ENCODE measurements at regions not wholly inside any gene's neighbourhood (a gene's known extent, or its start where the extent isn't known, plus 50 kb on each side); places are given as distances from the start of the nearest gene placed in this dataset.
"Not testable (repeated sequence)": the region's sequence is repeated elsewhere in the genome, so short reads cannot be mapped to it uniquely, and the experiment has no call there.

- no peaks in the 10 kb centered on the region for H4K20me1 ChIP-seq (ENCODE audit: insufficient read depth)
- no peak for TF ChIP-seq EP300 (conservative IDR thresholded peaks at IDR 0.05; ENCODE audit: poor library complexity, severe bottlenecking)
- TF ChIP-seq RAD21 (conservative IDR thresholded peaks at IDR 0.05): no peak
- no peak for TF ChIP-seq TAF1 (IDR thresholded peaks at IDR 0.05; ENCODE audit: low read depth)
- H3K79me2 ChIP-seq (replicated peaks; ENCODE audit: insufficient read depth, low read length): no peaks in the 10 kb centered on the region
- no peaks in the 10 kb centered on the region for H3F3A ChIP-seq (ENCODE audit: insufficient read depth, low read length, poor library complexity, severe bottlenecking)
- no peaks in the 10 kb centered on the region for H3K27me3 ChIP-seq (ENCODE audit: insufficient read depth, low read depth, low read length)
- no peak overlapping the region for H3K4me3 ChIP-seq (ENCODE audit: low read length)
- no peaks in the 10 kb centered on the region for H3K9me3 ChIP-seq (ENCODE audit: low read length)
- H3K4me2 ChIP-seq (ENCODE audit: low read length): no peak overlapping the region
- no peaks in the 10 kb centered on the region for H3K9me2 ChIP-seq (ENCODE audit: insufficient read depth, low read length)
- H2AFZ ChIP-seq (ENCODE audit: low read depth, low read length): no peak overlapping the region
- H3K9ac ChIP-seq (ENCODE audit: low read length): no peak overlapping the region
- H3K36me3 ChIP-seq (ENCODE audit: insufficient read depth, low read length): no peaks in the 10 kb centered on the region
- no peak overlapping the region for H3K27ac ChIP-seq (ENCODE audit: low read length)
Observed at GRCh38 chr14:34049790-34050189, 98.9 kb upstream of the EGLN3 start.

DNA sequence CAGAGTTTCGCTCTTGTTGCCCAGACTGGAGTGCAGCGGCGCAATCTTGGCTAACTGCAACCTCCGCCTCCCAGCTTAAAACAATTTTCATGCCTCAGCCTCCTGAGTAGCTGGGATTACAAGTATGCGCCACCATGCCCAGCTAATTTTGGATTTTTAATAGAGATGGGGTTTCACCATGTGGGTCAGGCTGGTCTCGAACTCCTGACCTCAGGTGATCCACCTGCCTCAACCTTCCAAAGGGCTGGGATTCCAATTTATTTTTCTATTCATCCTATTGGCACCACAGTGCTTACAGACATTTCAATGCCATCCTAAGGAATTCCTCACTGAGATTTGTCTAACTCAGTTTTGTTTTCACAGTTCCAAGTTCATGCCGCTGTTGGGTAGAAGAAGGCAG lies 98.3 kb upstream of the EGLN3 start:
- H3K4me3 ChIP-seq (ENCODE audit: low read length); H3K4me2 ChIP-seq (ENCODE audit: low read length); H3K79me2 ChIP-seq (replicated peaks; ENCODE audit: insufficient read depth, low read length); H3K27ac ChIP-seq (ENCODE audit: low read length); H3K9me3 ChIP-seq (ENCODE audit: low read length); H3K36me3 ChIP-seq (ENCODE audit: insufficient read depth, low read length); H3F3A ChIP-seq (ENCODE audit: insufficient read depth, low read length, poor library complexity, severe bottlenecking); H2AFZ ChIP-seq (ENCODE audit: low read depth, low read length); H3K9ac ChIP-seq (ENCODE audit: low read length); H3K27me3 ChIP-seq (ENCODE audit: insufficient read depth, low read depth, low read length); H3K9me2 ChIP-seq (ENCODE audit: insufficient read depth, low read length); H4K20me1 ChIP-seq (ENCODE audit: insufficient read depth): not testable (repeated sequence)

- Histone ChIP-seq H3K36me3 (ENCODE audit: insufficient read depth, low read length) (no peaks in the 10 kb centered on the region), H3K9me3 (ENCODE audit: low read length) (no peaks in the 10 kb centered on the region), H3K4me3 (ENCODE audit: low read length) (no peak overlapping the region), H3F3A (ENCODE audit: insufficient read depth, low read length, poor library complexity, severe bottlenecking) (no peaks in the 10 kb centered on the region), H3K27me3 (ENCODE audit: insufficient read depth, low read depth, low read length) (no peaks in the 10 kb centered on the region), H3K79me2 (replicated peaks; ENCODE audit: insufficient read depth, low read length) (no peaks in the 10 kb centered on the region), H4K20me1 (ENCODE audit: insufficient read depth) (no peaks in the 10 kb centered on the region), H3K9ac (ENCODE audit: low read length) (no peak overlapping the region), H3K9me2 (ENCODE audit: insufficient read depth, low read length) (no peaks in the 10 kb centered on the region), H3K27ac (ENCODE audit: low read length) (no peak overlapping the region), H3K4me2 (ENCODE audit: low read length) (no peak overlapping the region), H2AFZ (ENCODE audit: low read depth, low read length) (no peak overlapping the region)
- TF ChIP-seq, protein P1, sequence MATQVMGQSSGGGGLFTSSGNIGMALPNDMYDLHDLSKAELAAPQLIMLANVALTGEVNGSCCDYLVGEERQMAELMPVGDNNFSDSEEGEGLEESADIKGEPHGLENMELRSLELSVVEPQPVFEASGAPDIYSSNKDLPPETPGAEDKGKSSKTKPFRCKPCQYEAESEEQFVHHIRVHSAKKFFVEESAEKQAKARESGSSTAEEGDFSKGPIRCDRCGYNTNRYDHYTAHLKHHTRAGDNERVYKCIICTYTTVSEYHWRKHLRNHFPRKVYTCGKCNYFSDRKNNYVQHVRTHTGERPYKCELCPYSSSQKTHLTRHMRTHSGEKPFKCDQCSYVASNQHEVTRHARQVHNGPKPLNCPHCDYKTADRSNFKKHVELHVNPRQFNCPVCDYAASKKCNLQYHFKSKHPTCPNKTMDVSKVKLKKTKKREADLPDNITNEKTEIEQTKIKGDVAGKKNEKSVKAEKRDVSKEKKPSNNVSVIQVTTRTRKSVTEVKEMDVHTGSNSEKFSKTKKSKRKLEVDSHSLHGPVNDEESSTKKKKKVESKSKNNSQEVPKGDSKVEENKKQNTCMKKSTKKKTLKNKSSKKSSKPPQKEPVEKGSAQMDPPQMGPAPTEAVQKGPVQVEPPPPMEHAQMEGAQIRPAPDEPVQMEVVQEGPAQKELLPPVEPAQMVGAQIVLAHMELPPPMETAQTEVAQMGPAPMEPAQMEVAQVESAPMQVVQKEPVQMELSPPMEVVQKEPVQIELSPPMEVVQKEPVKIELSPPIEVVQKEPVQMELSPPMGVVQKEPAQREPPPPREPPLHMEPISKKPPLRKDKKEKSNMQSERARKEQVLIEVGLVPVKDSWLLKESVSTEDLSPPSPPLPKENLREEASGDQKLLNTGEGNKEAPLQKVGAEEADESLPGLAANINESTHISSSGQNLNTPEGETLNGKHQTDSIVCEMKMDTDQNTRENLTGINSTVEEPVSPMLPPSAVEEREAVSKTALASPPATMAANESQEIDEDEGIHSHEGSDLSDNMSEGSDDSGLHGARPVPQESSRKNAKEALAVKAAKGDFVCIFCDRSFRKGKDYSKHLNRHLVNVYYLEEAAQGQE (IDR thresholded peaks at IDR 0.05; ENCODE audit: borderline replicate concordance): no peak
- no peak for TF ChIP-seq EP300 (conservative IDR thresholded peaks at IDR 0.05; ENCODE audit: poor library complexity, severe bottlenecking)
- no peak for TF ChIP-seq CTCF (IDR thresholded peaks at IDR 0.05; ENCODE audit: poor library complexity, severe bottlenecking)
Observed at GRCh38 chr14:34046799-34047520, 96.1 kb upstream of the EGLN3 start.
